ENCODE measurements at regions not wholly inside any gene's neighbourhood (a gene's known extent, or its start where the extent isn't known, plus 50 kb on each side); places are given as distances from the start of the nearest gene placed in this dataset.

- no CpG with 5 or more reads among the region's 3 CpGs for WGBS (ENCODE audit: extremely low coverage, insufficient read length, low lambda C conversion rate)
- DNase-seq, result no peak
- peaks cover 5% of the 10 kb centered on the region for H3K27me3 Mint-ChIP-seq (ENCODE audit: low read depth)
Measured at GRCh38 chr12:114265036-114265435, 140.9 kb downstream of the TBX5 start.

More at GRCh38 chr12:114265036-114265435, 140.9 kb downstream of the TBX5 start:
- Histone ChIP-seq H3K79me2 (ENCODE audit: insufficient read depth, low read length) (no peaks in the 10 kb centered on the region), H3K14ac (ENCODE audit: insufficient read depth, low read length) (no peak overlapping the region), H3K4ac (ENCODE audit: low read depth, low read length) (no peak overlapping the region), H2BK15ac (ENCODE audit: low read depth, low read length) (no peak overlapping the region), H2BK5ac (ENCODE audit: insufficient read length, low read length) (no peak overlapping the region), H2AFZ (ENCODE audit: low read length) (no peak overlapping the region), H2AK5ac (ENCODE audit: insufficient read length, low read length) (no peak overlapping the region), H4K91ac (ENCODE audit: insufficient read length, low read depth, low read length) (no peak overlapping the region), H3T11ph (ENCODE audit: low read length) (no peak overlapping the region), H2BK20ac (ENCODE audit: low read depth, low read length, poor library complexity, severe bottlenecking) (no peak overlapping the region), H3K9me3 (ENCODE audit: control insufficient read depth, low read depth, low read length) (no peaks in the 10 kb centered on the region), H3K23ac (ENCODE audit: insufficient read length, low read depth, low read length) (no peak overlapping the region), H3K27ac (ENCODE audit: insufficient read length, low read depth, low read length) (no peak overlapping the region), H3K9ac (ENCODE audit: extremely low read depth, insufficient read length, low read length) (no peak overlapping the region), H3K23me2 (ENCODE audit: insufficient read length, low read depth, low read length, poor library complexity, severe bottlenecking) (no peaks in the 10 kb centered on the region), H3K4me2 (ENCODE audit: insufficient read depth, insufficient read length, low read length) (no peak overlapping the region), H3K79me1 (ENCODE audit: insufficient read depth, low read depth, low read length, poor library complexity, severe bottlenecking) (no peaks in the 10 kb centered on the region), H3K18ac (ENCODE audit: insufficient read length, low read depth, low read length) (no peak overlapping the region), H2BK12ac (ENCODE audit: insufficient read length, low read depth, low read length) (no peak overlapping the region), H4K20me1 (ENCODE audit: control insufficient read depth, insufficient read depth, insufficient read length) (no peaks in the 10 kb centered on the region), H3K4me1 (ENCODE audit: insufficient read depth, low read length) (peaks cover 6% of the 10 kb centered on the region; the same call in 1 of the 2 replicates), H3K56ac (ENCODE audit: insufficient read length, low read depth, low read length) (no peak overlapping the region), H3K27me3 (ENCODE audit: insufficient read depth, low read length) (no peaks in the 10 kb centered on the region), H2BK120ac (ENCODE audit: low read depth, low read length, poor library complexity, severe bottlenecking) (no peak overlapping the region), H4K8ac (replicated peaks; ENCODE audit: insufficient read length, low read depth, low read length) (no peak overlapping the region), H4K5ac (ENCODE audit: insufficient read length, low read depth, low read length) (no peak overlapping the region)
- Mint-ChIP-seq H3K36me3 (ENCODE audit: insufficient read depth in 1 of 3, low read depth in 3 of 3) (no peaks in the 10 kb centered on the region), H3K9me3 (no peaks in the 10 kb centered on the region; a peak in 1 of 5 replicates), H3K4me3 (no peak overlapping the region), H3K27ac (no peak overlapping the region), H3K4me1 (peaks cover 20 to 31% of the 10 kb centered on the region in 2 experiments)
- no peak for TF ChIP-seq CTCF (conservative IDR thresholded peaks at IDR 0.05)
